HG03066 (cell line): ENCODE measurements at regions not wholly inside any gene's neighbourhood (a gene's known extent, or its start where the extent isn't known, plus 50 kb on each side); places are given as distances from the start of the nearest gene placed in this dataset.

Source experiments
- ATAC-seq: cut with Tn5 transposase; IDR thresholded peaks from one replicate; pipeline ENCODE4 v1.9.1; 2021; ENCODE audit warnings: low read depth; ENCODE audit not compliant: unreplicated experiment

GRCh38 chr1:78790174-78790573, 140.5 kb downstream of the IFI44 start:
- ATAC-seq = no peak

GRCh38 chr1:78792756-78793155, 143.1 kb downstream of the IFI44 start:
- no peak for ATAC-seq

- no peak for ATAC-seq
Measured at GRCh38 chr1:78797108-78797781, 147.6 kb downstream of the IFI44 start.

GRCh38 chr1:78799926-78800325, 150.3 kb downstream of the IFI44 start:
- no peak for ATAC-seq

GRCh38 chr1:78814176-78814575, 164.5 kb downstream of the IFI44 start:
- no peak for ATAC-seq

- ATAC-seq = no peak
Measured at GRCh38 chr1:78825561-78825960, 175.9 kb downstream of the IFI44 start.

GRCh38 chr1:78829644-78830043, 176.9 kb downstream of the ADGRL4 start:
- no peak for ATAC-seq

- ATAC-seq = no peak
Measured at GRCh38 chr1:78830321-78830720, 176.2 kb downstream of the ADGRL4 start.

GRCh38 chr1:78831731-78832360, 174.7 kb downstream of the ADGRL4 start:
- no peak for ATAC-seq

- no peak for ATAC-seq
Measured at GRCh38 chr1:78833491-78833890, 173.0 kb downstream of the ADGRL4 start.

- ATAC-seq = no peak
Measured at GRCh38 chr1:78834201-78834741, 172.3 kb downstream of the ADGRL4 start.

GRCh38 chr1:78836726-78837125, 169.8 kb downstream of the ADGRL4 start:
- ATAC-seq = no peak

GRCh38 chr1:78839704-78840277, 166.7 kb downstream of the ADGRL4 start:
- peak; percentile 61 for ATAC-seq
